ENCODE measurements at regions not wholly inside any gene's neighbourhood (a gene's known extent, or its start where the extent isn't known, plus 50 kb on each side); places are given as distances from the start of the nearest gene placed in this dataset.
"Not testable (repeated sequence)": the region's sequence is repeated elsewhere in the genome, so short reads cannot be mapped to it uniquely, and the experiment has no call there.

DNA sequence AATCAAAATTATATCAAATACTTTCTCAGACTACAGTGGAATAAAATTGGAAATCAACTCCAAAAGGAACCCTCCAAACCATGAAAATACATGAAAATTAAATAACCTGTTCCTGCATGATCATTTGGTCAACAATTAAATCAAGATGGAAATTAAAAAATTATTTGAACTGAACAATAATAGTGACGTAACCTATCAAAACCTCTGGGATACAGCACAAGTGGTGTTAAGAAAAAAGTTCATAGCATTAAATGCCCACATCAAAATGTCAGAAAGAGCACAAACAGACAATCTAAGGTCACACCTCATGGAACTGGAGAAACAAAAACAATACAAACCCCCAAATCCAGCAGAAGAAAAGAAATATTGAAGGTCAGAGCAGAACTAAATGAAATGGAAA lies 1460.7 kb downstream of the OLFM4 start:
- ATAC-seq (ENCODE audit: low FRiP score): no peak
- WGBS, 2 donors: 87 to 88% methylated on average over 1 of the region's 1 CpG

GRCh38 chr13:54492995-54493394 lies 1464.4 kb downstream of the OLFM4 start:
- 60 to 63% methylated on average over 3 of the region's 3 CpGs for WGBS, 2 donors
- intact Hi-C loops (cut with DNase I): no loop called here
- H3K4me1 ChIP-seq (ENCODE audit: control insufficient read depth in 1 of 2, insufficient read depth in 2 of 2, low read length in 2 of 2): no peaks in the 10 kb centered on the region
- DNase-seq (no peak), ATAC-seq (ENCODE audit: low FRiP score) (no peak)
- H3K36me3 ChIP-seq (ENCODE audit: control insufficient read depth in 1 of 2, insufficient read depth in 2 of 2, low read length in 1 of 2): no peaks in the 10 kb centered on the region
- H3K4me3 ChIP-seq (ENCODE audit: low read length in 2 of 2): no peak overlapping the region
- H3K27me3 ChIP-seq (ENCODE audit: control insufficient read depth in 1 of 2, insufficient read depth in 2 of 2, low read length in 1 of 2): no peaks in the 10 kb centered on the region
- no peak overlapping the region for H3K27ac ChIP-seq (ENCODE audit: low read depth in 1 of 2, low read length in 2 of 2)
- H3K9me3 ChIP-seq (ENCODE audit: control insufficient read depth, low read length): no peaks in the 10 kb centered on the region

More for the DNA sequence above, 1460.7 kb downstream of the OLFM4 start:
- no peak for DNase-seq
- Histone ChIP-seq H3K36me3 (ENCODE audit: control insufficient read depth in 1 of 2, insufficient read depth in 2 of 2, low read length in 1 of 2) (no peaks in the 10 kb centered on the region), H3K4me1 (ENCODE audit: control insufficient read depth in 1 of 2, insufficient read depth in 2 of 2, low read length in 2 of 2) (no peaks in the 10 kb centered on the region), H3K9me3 (ENCODE audit: control insufficient read depth, low read length) (no peaks in the 10 kb centered on the region), H3K4me3 (ENCODE audit: low read length in 2 of 2) (no peak overlapping the region), H3K27ac (ENCODE audit: low read depth in 1 of 2, low read length in 2 of 2) (no peak overlapping the region), H3K27me3 (ENCODE audit: control insufficient read depth in 1 of 2, insufficient read depth in 2 of 2, low read length in 1 of 2) (no peaks in the 10 kb centered on the region)
- intact Hi-C loops (cut with DNase I): no loop called here

- ATAC-seq (ENCODE audit: low FRiP score): no peak
- H3K27ac ChIP-seq (ENCODE audit: low read depth in 1 of 2, low read length in 2 of 2): no peak overlapping the region
Observed at GRCh38 chr13:54511366-54511765, 1482.8 kb downstream of the OLFM4 start.

DNA sequence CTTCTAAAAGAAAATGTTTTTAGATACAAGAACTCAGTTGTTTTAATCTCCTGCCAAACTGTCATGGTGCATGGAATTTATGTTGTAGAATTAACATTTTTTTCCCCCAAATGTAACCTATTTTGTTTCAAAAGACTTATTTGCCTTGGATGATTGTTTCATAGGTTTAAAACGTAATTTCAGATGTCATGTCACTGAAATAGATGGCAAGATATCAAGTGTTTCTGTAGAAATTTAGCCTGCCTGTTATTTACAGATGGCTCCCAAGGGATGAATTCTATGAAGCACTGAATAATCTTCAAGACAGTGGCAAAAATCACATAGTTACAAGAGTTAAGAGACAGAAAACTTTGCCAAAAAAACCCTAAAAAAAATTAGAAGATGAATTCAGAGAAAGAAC lies 1484.6 kb downstream of the OLFM4 start:
- intact Hi-C loops (cut with DNase I): no loop called here
- 2 to 3% methylated on average over 1 of the region's 1 CpG for WGBS, 2 donors
- H3K36me3 ChIP-seq (ENCODE audit: control insufficient read depth in 1 of 2, insufficient read depth in 2 of 2, low read length in 1 of 2): no peaks in the 10 kb centered on the region

More at GRCh38 chr13:54511366-54511765, 1482.8 kb downstream of the OLFM4 start:
- no peaks in the 10 kb centered on the region for H3K27me3 ChIP-seq (ENCODE audit: control insufficient read depth in 1 of 2, insufficient read depth in 2 of 2, low read length in 1 of 2)
- WGBS, 2 donors: 73 to 74% methylated on average over 5 of the region's 5 CpGs
- intact Hi-C loops (cut with DNase I): no loop called here
- no peaks in the 10 kb centered on the region for H3K36me3 ChIP-seq (ENCODE audit: control insufficient read depth in 1 of 2, insufficient read depth in 2 of 2, low read length in 1 of 2)
- H3K9me3 ChIP-seq (ENCODE audit: control insufficient read depth, low read length): no peaks in the 10 kb centered on the region
- H3K4me1 ChIP-seq (ENCODE audit: control insufficient read depth in 1 of 2, insufficient read depth in 2 of 2, low read length in 2 of 2): no peaks in the 10 kb centered on the region
- no peak overlapping the region for H3K4me3 ChIP-seq (ENCODE audit: low read length in 2 of 2)
- DNase-seq: no peak

DNA sequence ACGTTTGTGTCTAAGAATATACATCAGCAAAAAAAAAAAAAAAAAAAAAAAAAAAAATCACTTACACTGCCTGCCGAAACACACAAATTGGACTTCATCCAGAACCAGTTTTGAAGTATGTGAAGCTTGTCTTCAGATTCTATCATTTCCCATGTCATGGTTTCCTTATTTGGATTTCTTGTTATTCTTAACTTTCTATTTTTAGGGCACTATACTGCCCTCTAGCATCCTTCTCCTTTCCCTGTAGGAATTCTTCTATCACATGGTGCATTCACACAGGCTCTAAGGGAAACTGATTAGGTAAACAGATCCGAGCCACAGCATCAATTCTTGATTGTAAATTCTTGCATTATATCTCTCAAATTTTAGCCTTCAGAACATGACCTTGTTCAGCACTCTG lies 1507.5 kb downstream of the OLFM4 start:
- WGBS, 2 donors: 3% methylated on average over 3 of the region's 3 CpGs
- Histone ChIP-seq H3K36me3 (ENCODE audit: control insufficient read depth in 1 of 2, insufficient read depth in 2 of 2, low read length in 1 of 2) (no peaks in the 10 kb centered on the region), H3K4me1 (ENCODE audit: control insufficient read depth in 1 of 2, insufficient read depth in 2 of 2, low read length in 2 of 2) (no peaks in the 10 kb centered on the region), H3K4me3 (ENCODE audit: low read length in 2 of 2) (no peak overlapping the region), H3K9me3 (ENCODE audit: control insufficient read depth, low read length) (no peaks in the 10 kb centered on the region), H3K27me3 (ENCODE audit: control insufficient read depth in 1 of 2, insufficient read depth in 2 of 2, low read length in 1 of 2) (no peaks in the 10 kb centered on the region), H3K27ac (ENCODE audit: low read depth in 1 of 2, low read length in 2 of 2) (no peak overlapping the region)
- DNase-seq (no peak), ATAC-seq (ENCODE audit: low FRiP score) (no peak)
- intact Hi-C loops (cut with DNase I): no loop called here

More for the DNA sequence above, 1484.6 kb downstream of the OLFM4 start:
- Histone ChIP-seq H3K27ac (ENCODE audit: low read depth in 1 of 2, low read length in 2 of 2) (no peak overlapping the region), H3K27me3 (ENCODE audit: control insufficient read depth in 1 of 2, insufficient read depth in 2 of 2, low read length in 1 of 2) (no peaks in the 10 kb centered on the region), H3K4me1 (ENCODE audit: control insufficient read depth in 1 of 2, insufficient read depth in 2 of 2, low read length in 2 of 2) (no peaks in the 10 kb centered on the region), H3K9me3 (ENCODE audit: control insufficient read depth, low read length) (no peaks in the 10 kb centered on the region), H3K4me3 (ENCODE audit: low read length in 2 of 2) (no peak overlapping the region)
- DNase-seq (no peak), ATAC-seq (ENCODE audit: low FRiP score) (no peak)

DNA sequence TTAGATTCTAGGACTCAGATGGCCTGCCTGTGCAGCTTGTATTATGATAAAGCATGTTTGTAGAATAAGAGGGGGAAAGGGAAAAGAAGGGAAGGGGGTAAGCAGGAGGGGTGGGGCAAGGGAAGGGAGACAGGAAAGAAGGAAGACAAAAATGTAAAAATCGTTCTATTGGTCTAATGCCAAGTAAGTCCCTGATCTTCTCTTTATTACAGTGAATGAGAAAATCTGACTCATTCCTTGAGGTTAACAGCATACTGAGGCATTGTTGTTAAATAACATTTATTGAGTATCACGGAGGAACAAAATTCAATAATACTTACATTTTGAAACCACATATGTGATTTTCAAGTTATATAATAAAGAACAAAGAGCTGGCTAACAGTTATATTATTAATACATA lies 1534.7 kb downstream of the OLFM4 start:
- H3K27me3 ChIP-seq (ENCODE audit: control insufficient read depth in 1 of 2, insufficient read depth in 2 of 2, low read length in 1 of 2): no peaks in the 10 kb centered on the region
- DNase-seq: no peak
- intact Hi-C loops (cut with DNase I): no loop called here
- WGBS, 2 donors: 53 to 67% methylated on average over 2 of the region's 2 CpGs
- no peaks in the 10 kb centered on the region for H3K4me1 ChIP-seq (ENCODE audit: control insufficient read depth in 1 of 2, insufficient read depth in 2 of 2, low read length in 2 of 2)
- no peak overlapping the region for H3K4me3 ChIP-seq (ENCODE audit: low read length in 2 of 2)
- ATAC-seq (ENCODE audit: low FRiP score): no peak
- H3K27ac ChIP-seq (ENCODE audit: low read depth in 1 of 2, low read length in 2 of 2): no peak overlapping the region
- no peaks in the 10 kb centered on the region for H3K9me3 ChIP-seq (ENCODE audit: control insufficient read depth, low read length)
- no peaks in the 10 kb centered on the region for H3K36me3 ChIP-seq (ENCODE audit: control insufficient read depth in 1 of 2, insufficient read depth in 2 of 2, low read length in 1 of 2)

GRCh38 chr13:54572037-54572436 lies 1543.4 kb downstream of the OLFM4 start:
- intact Hi-C loops (cut with DNase I): not testable (repeated sequence)
- WGBS, 2 donors: 84 to 90% methylated on average over 9 to 13 of the region's 13 CpGs

DNA sequence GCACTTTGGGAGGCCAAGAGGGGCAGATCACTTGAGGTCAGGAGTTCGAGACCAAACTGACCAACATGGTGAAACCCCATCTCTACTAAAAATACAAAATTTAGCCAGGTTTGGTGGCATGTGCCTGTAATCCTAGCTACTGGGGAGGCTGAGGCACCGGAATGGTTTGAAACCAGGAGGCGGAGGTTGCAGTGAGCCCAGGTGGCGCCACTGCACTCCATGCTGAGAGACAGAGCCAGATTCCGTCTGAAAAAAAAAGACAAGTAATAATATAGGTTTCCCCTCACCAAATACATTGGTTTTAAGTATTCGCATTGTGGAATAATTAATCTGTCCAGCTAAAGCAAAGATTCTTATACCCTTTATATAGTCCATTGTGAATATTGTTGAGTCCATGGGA lies 1544.6 kb downstream of the OLFM4 start:
- H3K4me1 ChIP-seq (ENCODE audit: control insufficient read depth in 1 of 2, insufficient read depth in 2 of 2, low read length in 2 of 2): no peaks in the 10 kb centered on the region
- DNase-seq (no peak), ATAC-seq (ENCODE audit: low FRiP score) (no peak)
- H3K4me3 ChIP-seq (ENCODE audit: low read length in 2 of 2): no peak overlapping the region
- H3K27me3 ChIP-seq (ENCODE audit: control insufficient read depth in 1 of 2, insufficient read depth in 2 of 2, low read length in 1 of 2): no peaks in the 10 kb centered on the region
- H3K36me3 ChIP-seq (ENCODE audit: control insufficient read depth in 1 of 2, insufficient read depth in 2 of 2, low read length in 1 of 2): no peaks in the 10 kb centered on the region
- WGBS, 2 donors: 90 to 97% methylated on average over 6 of the region's 6 CpGs
- intact Hi-C loops (cut with DNase I): no loop called here
- no peaks in the 10 kb centered on the region for H3K9me3 ChIP-seq (ENCODE audit: control insufficient read depth, low read length)
- H3K27ac ChIP-seq (ENCODE audit: low read depth in 1 of 2, low read length in 2 of 2): no peak overlapping the region

More at GRCh38 chr13:54572037-54572436, 1543.4 kb downstream of the OLFM4 start:
- not testable (repeated sequence) for DNase-seq; H3K9me3 ChIP-seq (ENCODE audit: control insufficient read depth, low read length); ATAC-seq (ENCODE audit: low FRiP score); H3K4me1 ChIP-seq (ENCODE audit: control insufficient read depth in 1 of 2, insufficient read depth in 2 of 2, low read length in 2 of 2); H3K4me3 ChIP-seq (ENCODE audit: low read length in 2 of 2); H3K36me3 ChIP-seq (ENCODE audit: control insufficient read depth in 1 of 2, insufficient read depth in 2 of 2, low read length in 1 of 2); H3K27ac ChIP-seq (ENCODE audit: low read depth in 1 of 2, low read length in 2 of 2); H3K27me3 ChIP-seq (ENCODE audit: control insufficient read depth in 1 of 2, insufficient read depth in 2 of 2, low read length in 1 of 2)

DNA sequence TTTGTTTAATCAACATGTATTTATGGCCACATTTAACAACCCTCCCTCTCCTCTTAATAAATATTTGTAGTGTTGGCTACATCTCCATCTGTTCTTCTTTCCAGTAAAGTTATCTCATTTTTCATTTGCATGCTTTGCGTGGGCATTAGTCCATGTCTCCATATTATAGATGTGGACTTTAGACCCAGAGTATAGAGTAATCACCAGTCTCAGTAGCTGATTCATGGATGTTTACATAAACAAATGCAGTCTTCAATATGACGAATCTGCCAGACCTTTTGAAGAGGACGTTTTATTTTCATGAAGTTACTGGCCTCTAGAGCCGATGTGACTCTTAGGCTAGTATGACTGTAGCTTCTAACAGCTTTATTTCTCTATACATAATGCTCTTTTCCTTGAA lies 1546.2 kb downstream of the OLFM4 start:
- no peak for ATAC-seq (ENCODE audit: low FRiP score)
- H3K36me3 ChIP-seq (ENCODE audit: control insufficient read depth in 1 of 2, insufficient read depth in 2 of 2, low read length in 1 of 2): no peaks in the 10 kb centered on the region
- H3K4me3 ChIP-seq (ENCODE audit: low read length in 2 of 2): no peak overlapping the region
- WGBS, 2 donors: 58 to 66% methylated on average over 4 of the region's 4 CpGs
- DNase-seq: no peak
- H3K9me3 ChIP-seq (ENCODE audit: control insufficient read depth, low read length): no peaks in the 10 kb centered on the region
- no peak overlapping the region for H3K27ac ChIP-seq (ENCODE audit: low read depth in 1 of 2, low read length in 2 of 2)
- no peaks in the 10 kb centered on the region for H3K4me1 ChIP-seq (ENCODE audit: control insufficient read depth in 1 of 2, insufficient read depth in 2 of 2, low read length in 2 of 2)
- intact Hi-C loops (cut with DNase I): no loop called here
- H3K27me3 ChIP-seq (ENCODE audit: control insufficient read depth in 1 of 2, insufficient read depth in 2 of 2, low read length in 1 of 2): no peaks in the 10 kb centered on the region

Measured in aorta (tissue), 5 donors.